ENCODE measurements at regions not wholly inside any gene's neighbourhood (a gene's known extent, or its start where the extent isn't known, plus 50 kb on each side); places are given as distances from the start of the nearest gene placed in this dataset.

- TF ChIP-seq REST (IDR thresholded peaks at IDR 0.05; ENCODE audit: low read depth) (no peak), EGR1 (IDR thresholded peaks at IDR 0.05) (no peak), ZBTB7A (IDR thresholded peaks at IDR 0.05; ENCODE audit: low read depth) (no peak), FOXM1 (IDR thresholded peaks at IDR 0.05; ENCODE audit: borderline replicate concordance, low read depth) (no peak), CEBPB (IDR thresholded peaks at IDR 0.05) (no peak), CREB1 (IDR thresholded peaks at IDR 0.05; ENCODE audit: low read depth) (no peak), TEAD4 (IDR thresholded peaks at IDR 0.05) (no peak), TCF12 (IDR thresholded peaks at IDR 0.05; ENCODE audit: low read depth) (no peak), NFIC (IDR thresholded peaks at IDR 0.05) (no peak), MAX (IDR thresholded peaks at IDR 0.05) (no peak), TAF1 (IDR thresholded peaks at IDR 0.05; ENCODE audit: low read depth) (no peak), USF1 (IDR thresholded peaks at IDR 0.05) (no peak), YY1 (IDR thresholded peaks at IDR 0.05; ENCODE audit: low read depth) (no peak), RAD21 (IDR thresholded peaks at IDR 0.05; ENCODE audit: low read depth) (no peak), EP300 (IDR thresholded peaks at IDR 0.05; ENCODE audit: borderline replicate concordance) (no peak)
Measured at GRCh38 chrX:77298790-77299189, 148.4 kb upstream of the FGF16 start.

- TF ChIP-seq FOXM1 (IDR thresholded peaks at IDR 0.05; ENCODE audit: borderline replicate concordance, low read depth): no peak
- TF ChIP-seq YY1 (IDR thresholded peaks at IDR 0.05; ENCODE audit: low read depth): no peak
- TF ChIP-seq USF1 (IDR thresholded peaks at IDR 0.05): no peak
- no peak for TF ChIP-seq TCF12 (IDR thresholded peaks at IDR 0.05; ENCODE audit: low read depth)
- no peak for TF ChIP-seq ZBTB7A (IDR thresholded peaks at IDR 0.05; ENCODE audit: low read depth)
- TF ChIP-seq REST (IDR thresholded peaks at IDR 0.05; ENCODE audit: low read depth): no peak
- TF ChIP-seq EGR1 (IDR thresholded peaks at IDR 0.05): no peak
- TF ChIP-seq MAX (IDR thresholded peaks at IDR 0.05): no peak
- no peak for TF ChIP-seq RAD21 (IDR thresholded peaks at IDR 0.05; ENCODE audit: low read depth)
- no peak for TF ChIP-seq TEAD4 (IDR thresholded peaks at IDR 0.05)
- no peak for TF ChIP-seq CEBPB (IDR thresholded peaks at IDR 0.05)
- TF ChIP-seq NFIC (IDR thresholded peaks at IDR 0.05): no peak
- TF ChIP-seq EP300 (IDR thresholded peaks at IDR 0.05; ENCODE audit: borderline replicate concordance): no peak
Measured at GRCh38 chrX:77299549-77299948, 147.6 kb upstream of the FGF16 start.

GRCh38 chrX:77342004-77342403 is 105.2 kb upstream of the FGF16 start:
- TF ChIP-seq FOXM1 (IDR thresholded peaks at IDR 0.05; ENCODE audit: borderline replicate concordance, low read depth): no peak
- no peak for TF ChIP-seq EGR1 (IDR thresholded peaks at IDR 0.05)
- no peak for TF ChIP-seq ZBTB7A (IDR thresholded peaks at IDR 0.05; ENCODE audit: low read depth)
- no peak for TF ChIP-seq MAX (IDR thresholded peaks at IDR 0.05)

- TF ChIP-seq REST (IDR thresholded peaks at IDR 0.05; ENCODE audit: low read depth): no peak
- no peak for TF ChIP-seq EP300 (IDR thresholded peaks at IDR 0.05; ENCODE audit: borderline replicate concordance)
- no peak for TF ChIP-seq TCF12 (IDR thresholded peaks at IDR 0.05; ENCODE audit: low read depth)
- no peak for TF ChIP-seq FOXM1 (IDR thresholded peaks at IDR 0.05; ENCODE audit: borderline replicate concordance, low read depth)
- no peak for TF ChIP-seq CREB1 (IDR thresholded peaks at IDR 0.05; ENCODE audit: low read depth)
- no peak for TF ChIP-seq CEBPB (IDR thresholded peaks at IDR 0.05)
Measured at GRCh38 chrX:77346859-77347258, 100.3 kb upstream of the FGF16 start.

- no peak for TF ChIP-seq RAD21 (IDR thresholded peaks at IDR 0.05; ENCODE audit: low read depth)
- TF ChIP-seq USF1 (IDR thresholded peaks at IDR 0.05): no peak
- TF ChIP-seq TCF12 (IDR thresholded peaks at IDR 0.05; ENCODE audit: low read depth): no peak
- no peak for TF ChIP-seq CEBPB (IDR thresholded peaks at IDR 0.05)
- no peak for TF ChIP-seq CREB1 (IDR thresholded peaks at IDR 0.05; ENCODE audit: low read depth)
- no peak for TF ChIP-seq MAX (IDR thresholded peaks at IDR 0.05)
- no peak for TF ChIP-seq EGR1 (IDR thresholded peaks at IDR 0.05)
- no peak for TF ChIP-seq NFIC (IDR thresholded peaks at IDR 0.05)
- no peak for TF ChIP-seq EP300 (IDR thresholded peaks at IDR 0.05; ENCODE audit: borderline replicate concordance)
- no peak for TF ChIP-seq FOXM1 (IDR thresholded peaks at IDR 0.05; ENCODE audit: borderline replicate concordance, low read depth)
- TF ChIP-seq REST (IDR thresholded peaks at IDR 0.05; ENCODE audit: low read depth): no peak
Measured at GRCh38 chrX:77347572-77347971, 99.6 kb upstream of the FGF16 start.
